HG03457 (cell line): ENCODE measurements at regions not wholly inside any gene's neighbourhood (a gene's known extent, or its start where the extent isn't known, plus 50 kb on each side); places are given as distances from the start of the nearest gene placed in this dataset.
"Not testable (repeated sequence)": the region's sequence is repeated elsewhere in the genome, so short reads cannot be mapped to it uniquely, and the experiment has no call there.

Experiments used
- ATAC-seq: cut with Tn5 transposase; IDR thresholded peaks from one replicate; pipeline ENCODE4 v1.9.1; 2021; ENCODE audit warnings: moderate number of reproducible peaks; ENCODE audit not compliant: unreplicated experiment

DNA sequence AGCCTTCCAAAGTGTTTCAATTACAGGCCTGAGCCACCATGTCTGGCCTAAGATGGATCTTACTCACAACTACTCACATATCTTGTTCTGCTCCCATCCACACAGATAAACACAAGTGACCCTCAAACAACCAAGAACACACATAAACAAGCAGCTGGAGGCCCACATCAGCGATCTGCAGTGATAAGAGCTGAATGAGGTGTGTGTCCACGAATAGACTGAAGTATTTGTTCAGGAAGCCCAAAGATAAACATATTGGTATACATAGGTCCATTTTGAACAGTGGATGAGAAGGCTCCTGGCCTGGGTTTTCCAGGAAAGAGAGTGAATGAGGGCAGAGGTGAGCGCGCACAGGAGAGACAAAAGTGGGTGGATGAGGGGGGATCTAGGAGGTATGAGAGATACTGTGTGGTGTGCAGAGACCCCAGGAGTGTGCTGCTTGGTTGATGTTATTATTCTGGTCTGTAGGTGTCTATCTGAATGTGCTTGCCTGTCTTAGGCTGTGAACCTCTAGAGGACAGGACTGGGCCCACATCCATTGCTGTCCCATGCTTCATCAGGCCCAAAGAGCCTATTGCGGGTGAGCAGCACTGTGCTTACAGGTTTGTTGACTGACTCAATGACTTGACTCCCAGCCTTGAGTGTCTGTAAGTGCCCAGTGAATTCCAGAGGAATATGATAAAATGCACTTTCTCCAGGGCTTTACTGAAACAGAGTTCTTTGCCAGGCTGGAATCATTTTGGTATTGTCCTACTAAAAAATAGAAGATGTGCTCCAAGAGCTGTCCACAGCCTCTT lies 79.9 kb upstream of the ATP1A1 start:
- ATAC-seq, result no peak

DNA sequence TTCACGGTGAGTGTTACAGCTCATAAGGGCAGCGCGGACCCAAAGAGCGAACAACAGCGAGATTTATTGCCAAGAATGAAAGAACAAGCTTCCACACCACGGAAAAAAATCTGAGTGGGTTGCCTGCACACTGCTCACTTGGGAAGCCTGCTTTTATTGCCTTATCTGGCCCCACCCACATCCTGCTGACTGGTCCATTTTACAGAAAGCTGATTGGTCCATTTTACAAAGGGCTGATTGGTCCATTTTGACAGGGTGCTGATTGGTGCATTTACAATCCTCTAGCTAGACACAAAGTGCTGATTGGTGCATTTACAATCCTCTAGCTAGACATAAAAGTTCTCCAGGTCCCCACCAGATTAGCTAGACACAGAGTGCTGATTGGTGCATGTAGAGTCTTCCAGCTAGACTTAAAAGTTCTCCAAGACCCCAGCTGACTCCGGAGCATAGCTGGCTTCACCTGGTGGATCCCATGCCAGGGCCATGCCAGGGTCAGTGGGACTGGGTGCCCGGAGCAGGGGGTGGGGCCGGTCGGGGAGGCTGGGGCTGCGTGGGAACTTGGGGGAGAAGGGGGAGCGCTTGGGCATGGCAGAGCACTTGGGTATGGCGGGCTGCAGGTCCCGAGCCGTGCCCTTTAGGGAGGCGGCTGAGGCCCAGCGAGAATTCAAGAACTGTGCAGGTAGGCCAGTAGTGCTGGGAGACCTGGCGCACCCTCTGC lies 75.4 kb upstream of the ATP1A1 start:
- ATAC-seq, result no peak

DNA sequence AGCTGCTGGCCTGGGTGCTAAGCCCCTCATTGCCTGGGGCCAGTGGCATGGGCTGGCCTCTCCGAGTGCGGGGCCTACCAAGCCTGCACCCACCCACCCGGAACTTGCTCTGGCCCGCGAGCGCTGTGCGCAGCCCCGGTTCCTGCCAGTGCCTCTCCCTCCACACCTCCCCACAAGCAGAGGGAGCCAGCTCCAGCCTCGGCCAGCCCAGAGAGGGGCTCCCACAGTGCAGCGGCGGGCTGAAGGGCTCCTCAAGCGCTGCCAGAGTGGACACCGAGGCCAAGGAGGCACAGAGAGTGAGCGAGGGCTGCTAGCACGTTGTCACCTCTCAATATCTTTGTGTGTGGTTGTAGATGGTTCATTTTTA lies 74.8 kb upstream of the ATP1A1 start:
- ATAC-seq, result not testable (repeated sequence)

DNA sequence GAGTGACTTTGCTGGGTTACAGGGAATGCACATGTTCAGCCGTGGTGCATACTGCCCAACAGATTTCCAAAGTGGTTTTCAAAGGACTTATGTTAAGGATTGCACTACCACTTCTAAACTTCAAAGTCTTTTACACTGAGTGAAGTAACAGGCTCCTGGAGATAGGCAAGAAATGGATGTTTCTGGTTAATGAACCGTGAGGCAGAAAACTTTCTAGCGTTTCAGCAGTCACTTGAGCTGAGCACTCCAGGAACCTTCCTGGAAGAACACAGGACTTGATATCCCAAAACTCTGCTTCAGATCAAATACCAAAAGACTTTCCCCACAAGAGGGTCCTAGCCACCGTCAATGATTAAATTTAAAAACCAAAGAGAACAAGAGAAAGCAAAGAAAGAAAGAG lies 74.3 kb upstream of the ATP1A1 start:
- no peak for ATAC-seq

DNA sequence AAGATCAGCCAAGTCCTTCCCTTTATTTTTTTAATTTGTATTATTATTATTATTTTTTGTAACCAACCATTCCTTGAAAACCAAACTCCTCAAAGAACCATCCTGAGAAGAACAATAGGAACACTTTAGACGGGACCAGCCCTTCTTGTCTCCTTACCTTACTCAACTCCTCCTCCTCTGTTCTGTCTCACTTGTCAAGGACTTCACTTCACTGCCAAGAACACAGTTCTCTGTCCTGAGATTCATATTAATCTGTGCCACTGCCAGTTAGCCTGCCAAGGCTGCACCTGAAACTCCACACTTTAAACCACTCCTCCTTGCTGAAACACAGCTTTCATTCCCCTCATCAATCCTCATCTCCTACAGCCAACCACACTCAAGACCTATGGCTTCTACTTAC lies 73.8 kb upstream of the ATP1A1 start:
- no peak for ATAC-seq

DNA sequence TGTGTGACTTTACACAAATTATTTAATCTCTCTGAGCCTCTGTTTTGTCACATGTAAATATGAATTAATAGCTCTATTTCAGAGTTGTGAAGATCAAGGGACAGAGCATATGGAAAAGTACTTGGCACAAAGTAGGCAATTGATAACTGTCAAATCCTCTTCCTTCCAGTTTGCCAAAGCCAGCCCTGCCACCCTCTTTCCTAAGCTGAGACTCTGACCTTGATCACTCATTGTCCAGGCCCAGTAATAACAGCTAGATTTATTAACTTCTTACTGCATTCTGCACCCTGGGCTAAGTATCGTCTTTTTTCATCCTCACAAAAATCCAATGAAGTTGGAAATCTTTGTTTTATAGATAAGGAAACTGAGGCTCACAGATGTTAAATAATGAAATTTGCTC lies 70.8 kb upstream of the ATP1A1 start:
- no peak for ATAC-seq

DNA sequence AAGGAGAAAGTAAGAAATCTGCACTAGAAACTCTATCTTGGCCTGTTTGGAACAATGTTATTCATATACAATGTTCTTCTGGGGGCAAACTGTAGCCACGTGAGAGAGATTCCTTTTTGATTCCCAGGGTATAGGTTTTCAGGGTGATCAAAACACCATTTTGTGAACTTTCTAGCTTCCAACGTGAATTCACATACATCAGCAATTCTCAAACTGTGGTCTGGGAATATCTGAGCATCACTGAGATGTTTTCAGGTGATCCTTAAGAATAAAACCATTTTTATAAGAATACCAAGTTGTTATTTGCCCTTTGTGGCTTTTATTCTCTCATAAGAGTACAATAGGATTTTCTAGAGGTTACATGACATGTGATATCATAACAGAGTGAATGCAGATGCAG lies 66.9 kb upstream of the ATP1A1 start:
- ATAC-seq, result no peak

DNA sequence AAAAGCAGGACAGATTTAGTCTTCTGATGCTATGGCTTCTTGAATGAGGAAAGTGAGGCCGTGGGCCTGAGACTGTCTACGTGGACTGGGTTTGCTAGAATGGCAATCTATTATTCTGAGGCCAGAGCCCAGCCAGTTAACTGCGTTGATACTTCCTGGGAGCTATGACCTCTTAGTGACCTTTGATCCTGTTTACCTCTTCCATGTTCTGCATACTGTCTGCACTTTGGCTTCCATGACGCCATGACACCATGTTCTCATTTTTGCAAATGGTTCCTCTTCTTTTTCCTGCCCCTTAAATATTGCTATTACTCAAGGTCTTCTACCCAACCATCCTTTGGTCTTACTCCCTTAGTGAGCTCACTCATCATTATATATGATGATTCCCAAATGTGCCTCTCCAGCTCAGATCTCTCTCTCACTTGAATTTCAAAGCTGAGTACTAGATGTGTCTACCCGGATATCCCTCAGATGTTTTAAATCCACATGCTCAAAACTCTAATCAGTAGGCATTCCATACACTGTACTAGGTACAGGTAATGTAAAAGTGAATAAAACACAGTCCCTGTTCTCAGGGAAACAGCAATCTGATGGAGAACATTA lies 66.1 kb upstream of the ATP1A1 start:
- ATAC-seq, result no peak

DNA sequence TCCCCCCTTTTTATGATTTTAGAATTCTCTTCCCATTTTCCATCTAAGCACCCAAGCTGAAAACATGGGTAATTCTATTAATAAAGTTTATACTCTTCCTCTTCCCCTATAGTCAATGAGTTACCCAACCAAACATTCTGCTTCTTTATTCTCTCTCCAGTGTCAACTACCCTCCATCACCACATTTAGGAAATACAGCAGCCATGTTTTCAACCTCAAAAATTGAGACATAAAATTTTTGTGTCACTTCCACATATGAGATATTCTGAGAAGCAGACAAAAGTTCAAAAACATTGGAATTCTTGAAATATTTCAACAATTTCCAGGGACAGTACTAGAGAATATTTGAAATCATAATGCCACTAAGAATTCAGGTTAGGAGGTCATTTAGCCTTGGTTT lies 64.8 kb upstream of the ATP1A1 start:
- no peak for ATAC-seq

DNA sequence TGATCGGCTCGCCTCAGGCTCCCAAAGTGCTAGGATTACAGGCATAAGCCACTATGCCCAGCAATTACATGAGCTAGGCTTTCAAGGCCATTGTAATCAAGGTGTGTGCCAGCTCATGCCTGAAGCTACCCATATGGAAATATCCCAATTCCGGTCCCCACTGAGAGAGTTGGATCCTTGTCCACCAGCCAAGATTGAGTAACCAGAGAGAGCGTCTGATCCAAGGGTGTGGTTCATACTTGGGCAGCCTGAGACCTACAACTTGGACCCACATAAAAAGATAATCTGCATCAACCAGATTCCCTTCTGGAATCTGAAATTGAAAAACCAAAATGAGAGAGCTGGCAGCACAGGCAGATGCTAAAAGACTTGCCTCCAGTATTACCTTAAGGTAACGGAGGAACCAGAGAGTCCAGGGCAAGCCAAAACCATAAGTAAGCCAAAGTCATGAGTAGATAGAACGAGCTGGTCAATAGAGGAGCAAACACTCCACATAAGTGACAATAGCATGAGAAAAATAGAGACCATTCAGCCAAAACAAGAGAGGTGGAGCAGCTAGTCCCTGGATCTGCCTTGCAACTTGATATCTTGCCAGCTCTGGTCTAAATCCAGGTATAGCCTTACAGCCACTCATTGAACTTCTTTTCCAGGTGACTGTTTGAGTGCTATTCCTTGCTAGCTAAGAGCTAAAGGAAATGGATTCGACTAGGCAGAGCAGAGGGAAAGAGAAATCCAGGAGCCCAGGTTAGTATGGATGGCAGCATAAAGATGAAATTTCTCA lies 63.8 kb upstream of the ATP1A1 start:
- no peak for ATAC-seq

DNA sequence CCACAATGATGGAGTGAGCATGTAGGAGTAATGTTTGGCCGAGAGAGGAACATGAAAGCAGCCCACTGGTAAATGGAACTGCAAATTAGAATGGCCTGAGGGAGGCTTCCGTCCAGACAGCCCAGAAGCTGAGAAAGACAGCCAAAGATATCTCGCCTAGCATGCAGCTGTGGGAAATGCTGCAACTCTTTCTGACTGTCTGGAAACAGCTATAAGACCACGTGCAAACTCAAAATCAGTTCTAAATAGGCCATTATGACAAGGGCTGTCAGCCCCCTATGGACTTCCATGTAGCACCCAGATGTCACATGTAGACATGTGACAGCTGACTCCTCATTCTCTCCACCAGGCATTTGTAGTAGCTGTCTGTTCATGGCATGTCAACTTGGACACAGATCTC lies 62.9 kb upstream of the ATP1A1 start:
- ATAC-seq, result no peak

DNA sequence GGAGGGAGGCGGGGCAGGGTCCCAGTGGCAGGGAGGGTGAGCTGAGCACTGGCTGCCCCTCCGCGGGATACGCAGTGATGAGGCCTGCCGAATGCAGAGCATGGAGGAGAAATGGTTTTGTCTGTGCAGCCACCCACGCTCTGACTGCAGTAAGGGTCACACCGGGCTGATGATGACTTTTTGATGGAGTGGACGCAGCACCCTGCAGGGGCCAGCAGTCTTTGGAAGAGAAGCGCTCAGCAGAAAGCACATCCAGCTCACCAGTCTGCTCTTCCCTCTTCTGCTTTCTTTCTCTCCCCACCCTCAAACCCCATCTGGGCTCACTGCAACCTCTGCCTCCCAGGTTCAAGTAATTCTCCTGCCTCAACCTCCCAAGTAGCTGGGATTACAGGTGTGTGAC lies 61.9 kb upstream of the ATP1A1 start:
- ATAC-seq, result no peak

DNA sequence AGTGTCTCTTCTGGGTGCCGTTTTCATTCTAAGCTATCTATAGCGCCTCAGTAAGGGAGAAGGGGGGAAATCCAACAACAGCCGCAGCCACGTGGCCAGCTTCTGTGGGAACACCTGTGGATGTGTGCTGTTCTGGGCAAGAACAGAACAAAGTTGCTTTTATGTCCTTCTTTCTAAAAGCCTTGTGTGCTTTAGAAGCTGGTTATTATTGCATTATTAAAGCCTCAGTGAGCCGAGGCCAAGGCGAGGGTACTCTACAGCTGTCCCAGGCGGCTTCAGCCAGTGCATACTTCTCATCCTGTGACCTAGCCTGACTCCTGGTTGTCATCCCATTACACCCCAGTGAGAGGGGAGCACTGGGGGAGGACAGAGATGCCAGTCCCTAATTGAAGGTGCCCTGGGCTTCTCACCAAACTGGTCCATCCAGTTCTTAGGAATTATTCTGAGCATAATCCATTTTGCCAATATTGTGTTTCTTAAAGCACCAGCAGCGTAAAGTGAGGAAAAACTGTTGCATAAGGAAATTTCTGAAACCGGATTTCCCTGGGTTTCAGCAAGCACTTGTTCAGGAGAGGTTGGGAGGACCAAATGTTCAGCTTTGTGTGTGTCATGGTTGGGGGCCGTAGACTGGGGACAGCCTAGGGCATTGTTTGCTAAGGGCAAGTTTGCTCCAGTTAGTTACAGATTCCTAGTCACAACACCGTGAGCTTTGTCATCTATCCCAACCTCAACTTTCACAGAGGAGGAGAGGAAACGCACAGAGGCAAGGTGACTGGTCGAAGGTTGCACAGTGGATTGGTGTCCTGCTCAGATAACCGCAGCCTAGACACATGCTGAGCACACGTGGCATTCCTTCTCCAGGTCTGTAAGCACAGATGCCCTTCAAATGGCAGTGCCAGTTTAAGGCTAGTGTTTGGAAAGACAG lies 61.0 kb upstream of the ATP1A1 start:
- ATAC-seq, result no peak

DNA sequence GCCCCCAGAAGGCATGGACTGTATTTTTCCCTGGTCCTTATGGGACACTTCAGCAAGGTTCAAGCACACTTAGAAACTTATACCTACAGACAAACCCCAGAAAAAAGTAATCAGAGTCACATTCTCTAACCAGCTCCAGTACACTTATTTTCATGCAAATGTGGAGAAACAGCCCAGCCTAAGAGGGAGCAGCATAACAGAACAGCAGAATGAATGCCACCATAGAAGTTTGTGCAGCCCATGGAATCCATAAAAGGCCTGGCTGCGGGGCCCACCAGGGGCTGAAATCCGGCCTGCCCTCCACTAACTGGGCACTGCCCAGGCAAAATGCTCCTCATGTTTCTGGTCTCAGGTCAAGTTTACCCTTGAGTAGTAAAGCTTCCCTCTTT lies 60.4 kb upstream of the ATP1A1 start:
- no peak for ATAC-seq

DNA sequence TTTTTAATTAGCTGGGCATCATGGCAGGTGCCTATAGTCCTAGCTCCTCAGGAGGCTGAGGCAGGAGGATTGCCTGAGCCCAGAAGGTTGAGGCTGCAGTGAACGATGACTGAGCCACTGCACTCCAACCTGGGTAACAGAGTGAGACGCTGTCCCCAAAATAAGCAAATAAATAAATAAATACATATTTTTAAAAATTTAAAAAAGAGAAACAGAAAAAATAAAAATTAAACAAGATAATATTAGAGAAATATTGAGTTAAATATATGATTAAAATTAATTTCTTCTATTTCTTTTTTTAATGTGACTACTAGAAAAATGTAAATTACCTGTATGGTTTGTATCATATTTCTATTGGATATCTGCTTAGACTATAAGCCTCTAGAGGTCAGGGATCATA lies 59.3 kb upstream of the ATP1A1 start:
- no peak for ATAC-seq

DNA sequence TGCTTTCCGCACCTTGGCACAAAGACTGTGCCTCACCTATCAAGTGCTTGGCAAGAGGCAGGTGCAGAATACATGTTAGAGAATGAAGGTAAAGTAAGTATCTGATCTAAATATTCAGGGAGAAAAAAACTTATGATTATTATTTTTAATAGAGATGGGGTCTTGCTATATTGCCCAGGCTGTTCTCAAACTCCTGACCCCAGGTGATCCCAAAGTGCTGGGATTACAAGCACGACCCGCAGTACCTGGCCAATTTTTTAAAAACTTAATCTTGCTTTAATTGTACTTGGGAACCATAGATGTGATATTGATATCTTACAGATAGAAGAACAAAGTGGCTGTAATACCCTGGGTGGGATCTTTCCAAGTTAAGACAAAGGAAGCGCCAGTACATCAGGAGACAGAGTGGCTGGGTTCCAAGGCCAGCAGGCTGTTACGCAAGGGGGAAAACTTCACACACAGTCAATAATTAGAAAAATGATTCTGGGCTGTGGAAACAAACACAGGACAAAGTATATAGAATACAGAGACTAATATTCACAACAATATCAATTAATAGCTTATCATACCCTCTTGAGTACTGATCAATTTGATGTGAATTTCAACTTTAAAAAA lies 58.6 kb upstream of the ATP1A1 start:
- ATAC-seq, result no peak

DNA sequence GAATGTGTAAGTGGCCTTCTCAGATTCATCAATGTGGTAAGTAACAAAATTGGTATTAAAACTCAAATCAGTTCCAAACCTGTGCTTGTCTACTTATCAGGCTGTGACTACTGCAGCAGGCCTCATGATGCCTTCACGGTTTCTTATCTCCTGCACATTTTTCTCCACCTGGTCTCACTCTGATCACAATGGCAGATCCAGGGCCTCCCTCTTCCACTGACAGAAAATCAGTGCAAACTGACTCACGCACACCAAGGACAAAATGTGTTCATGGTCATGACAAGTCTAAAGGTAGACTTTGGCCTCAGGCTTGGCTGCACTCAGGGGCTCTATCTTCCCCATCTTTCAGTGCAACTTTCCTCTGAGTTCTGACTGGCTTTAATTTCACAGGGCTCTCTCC lies 56.7 kb upstream of the ATP1A1 start:
- no peak for ATAC-seq

DNA sequence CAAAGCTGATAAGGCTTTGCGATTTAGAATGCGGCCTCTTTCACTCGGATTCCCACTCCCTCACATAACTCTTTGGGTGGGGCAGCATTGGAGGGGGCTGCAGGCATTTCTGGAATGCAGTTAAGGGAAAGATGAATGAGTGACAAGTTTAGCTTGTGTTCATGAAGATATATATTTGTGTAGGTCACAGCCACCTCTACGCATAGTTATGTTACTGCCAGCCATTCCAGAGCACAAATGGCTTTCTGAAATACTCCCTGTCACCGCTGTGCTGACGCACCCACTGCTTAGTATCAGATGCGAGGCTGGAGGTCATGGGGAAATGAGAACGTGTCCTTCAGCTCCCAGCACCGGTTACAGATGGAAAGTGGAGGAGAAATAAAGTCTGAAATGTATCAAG lies 54.1 kb upstream of the ATP1A1 start:
- no peak for ATAC-seq

DNA sequence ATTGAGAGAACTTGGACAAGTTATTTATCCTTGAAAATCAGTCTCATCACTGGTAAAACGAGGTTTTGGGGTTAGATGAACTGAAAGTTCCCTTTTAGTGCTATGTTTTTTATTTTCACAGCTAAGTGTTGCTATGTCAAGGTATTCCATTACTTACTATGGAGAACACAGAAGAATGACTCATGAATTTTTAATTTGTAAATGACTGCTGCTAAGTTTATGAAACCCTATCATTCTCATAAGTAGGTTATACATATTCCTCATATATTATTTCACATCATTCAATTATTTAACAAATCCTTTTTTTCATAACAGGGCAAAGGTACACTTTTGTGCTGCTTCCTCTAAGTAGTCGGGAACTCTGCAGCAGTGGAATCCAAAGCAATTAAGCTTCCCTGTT lies 52.2 kb upstream of the ATP1A1 start:
- no peak for ATAC-seq

DNA sequence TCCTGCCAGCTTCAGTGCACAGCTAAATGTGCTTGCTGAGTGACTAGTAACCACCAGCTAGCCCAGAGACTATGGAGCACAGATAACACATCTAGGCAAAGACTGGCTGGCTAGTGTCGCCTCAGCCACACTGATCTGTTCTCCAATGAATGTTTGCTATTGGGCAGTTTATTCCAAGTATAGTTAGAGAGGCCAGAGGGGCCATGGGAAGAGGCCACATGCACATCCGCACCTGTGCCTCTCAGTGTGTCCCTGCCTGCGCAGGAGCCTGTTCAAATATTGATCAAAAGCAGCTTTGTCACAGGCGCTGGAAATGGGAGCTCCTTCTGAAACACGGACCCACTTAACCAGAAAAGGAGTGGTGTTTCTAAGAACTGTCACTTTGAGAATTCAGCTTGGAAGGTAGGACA lies 51.3 kb upstream of the ATP1A1 start:
- ATAC-seq, result no peak
